GM12878 (cell line): ENCODE measurements at regions not wholly inside any gene's neighbourhood (a gene's known extent, or its start where the extent isn't known, plus 50 kb on each side); places are given as distances from the start of the nearest gene placed in this dataset.

Experiments
- ATAC-seq: fragments of 200-7000 bp; cut with Tn5 transposase; 3 replicates; pipeline ENCODE4 v1.9.1; 2020; ENCODE audit warnings: mild to moderate bottlenecking, moderate library complexity
- BruUV-seq: library from RNA; stranded (reverse); fragments of 400-500 nt; replicated peaks from 2 replicates; lab custom pipeline; 2021; lab: Mats Ljungman, UMichigan
- CTCF ChIA-PET: fragments of 300-600 bp; sonication (Branson Sonifier 250); formaldehyde crosslinking; extraction: SDS; loops from one replicate; lab custom pipeline; 2021; ENCODE audit warnings: inconsistent platforms; lab: Yijun Ruan, JAX
- POLR2A ChIA-PET: fragments of 350-600 bp; formaldehyde crosslinking; extraction: SDS; loops from one replicate; lab custom pipeline; 2021; ENCODE audit warnings: inconsistent platforms; lab: Charles Lee
- RAD21 ChIA-PET: fragments of 300-600 bp; sonication (Branson Sonifier 250); formaldehyde crosslinking; loops from one replicate; lab custom pipeline; 2023; ENCODE audit warnings: antibody characterized with exemption; ENCODE audit not compliant: unreplicated experiment; lab: Charles Lee
- SMC1A ChIA-PET: fragments of 300-600 bp; sonication (Branson Sonifier 250); formaldehyde crosslinking; loops from one replicate; lab custom pipeline; 2023; ENCODE audit not compliant: unreplicated experiment, uncharacterized antibody; lab: Charles Lee
- DNase-seq: peaks from one replicate; pipeline ENCODE4 v3.0.0-alpha.2; 2011; ENCODE audit warnings: low read depth, low spot score
- FAIRE-seq: peaks from 3 replicates; lab custom pipeline; 2011; peaks lifted over from hg19 to GRCh38; lab: Jason Lieb, UNC
- H2AFZ ChIP-seq: 2 replicates; pipeline ENCODE4 v1.6.0; 2011; ENCODE audit warnings: low read depth, low read length, control low read depth; ENCODE audit not compliant: control insufficient read depth
- H3K27ac ChIP-seq: 2 replicates; pipeline ENCODE4 v1.5.1; 2011; ENCODE audit warnings: control low read depth; ENCODE audit not compliant: control insufficient read depth, insufficient read depth
- H3K27me3 ChIP-seq, 2 experiments: replicated peaks in 1 of 2; 2 replicates each; pipeline versions ENCODE4 v1.6.0 to v1.6.1; 2011; ENCODE audit warnings: low read length in 1 of 2; ENCODE audit not compliant: control insufficient read depth in 2 of 2, insufficient read depth in 2 of 2
- H3K36me3 ChIP-seq, 2 experiments: 2 replicates each; pipeline ENCODE4 v1.5.1; 2011; ENCODE audit warnings: low read length in 1 of 2; ENCODE audit not compliant: control insufficient read depth in 2 of 2, insufficient read depth in 2 of 2
- H3K4me1 ChIP-seq: 2 replicates; pipeline ENCODE4 v1.6.1; 2011; ENCODE audit warnings: mild to moderate bottlenecking, low read length, moderate library complexity, mixed read lengths; ENCODE audit not compliant: control insufficient read depth, insufficient read depth
- H3K4me2 ChIP-seq: 2 replicates; pipeline ENCODE4 v1.6.0; 2011; ENCODE audit warnings: control low read depth; ENCODE audit not compliant: control insufficient read depth, insufficient read depth
- H3K4me3 ChIP-seq: fragments of 200-600 bp; sonication (generic); 2 replicates; pipeline ENCODE4 v1.5.1; 2016
- H3K79me2 ChIP-seq: 2 replicates; pipeline ENCODE4 v1.6.0; 2011; ENCODE audit warnings: low read length; ENCODE audit not compliant: control insufficient read depth, insufficient read depth
- H3K9ac ChIP-seq: 2 replicates; pipeline ENCODE4 v1.8.0; 2011; ENCODE audit warnings: low read length, control low read depth, mixed read lengths; ENCODE audit not compliant: control insufficient read depth, insufficient read depth
- H3K9me3 ChIP-seq: replicated peaks from 3 replicates; pipeline ENCODE4 v1.5.1; 2011; ENCODE audit warnings: mild to moderate bottlenecking, low read length; ENCODE audit not compliant: control insufficient read depth, insufficient read depth
- H4K20me1 ChIP-seq: 2 replicates; pipeline ENCODE4 v1.6.0; 2011; ENCODE audit not compliant: control insufficient read depth, insufficient read depth
- CREB1 ChIP-seq: IDR thresholded peaks from 2 replicates; pipeline ENCODE4 v1.6.1; 2012; ENCODE audit warnings: low read depth, mild to moderate bottlenecking, inconsistent platforms
- EGR1 ChIP-seq, 2 experiments: IDR thresholded peaks; 1 replicate in 1 of 2; 2 replicates in 1 of 2; pipeline ENCODE4 v1.6.1; 2011 to 2012; ENCODE audit warnings: low read depth in 2 of 2, low read length in 2 of 2, borderline replicate concordance in 1 of 2, mild to moderate bottlenecking in 1 of 2, moderate library complexity in 1 of 2
- FOXM1 ChIP-seq: IDR thresholded peaks from 2 replicates; pipeline ENCODE4 v1.6.1; 2012; ENCODE audit warnings: low read depth, mild to moderate bottlenecking, inconsistent platforms, low read length, moderate library complexity
- PML ChIP-seq: IDR thresholded peaks from 2 replicates; pipeline ENCODE4 v1.6.1; 2012; ENCODE audit warnings: low read length, inconsistent platforms
- SP1 ChIP-seq: IDR thresholded peaks from one replicate; pipeline ENCODE4 v1.6.1; 2011; ENCODE audit warnings: low read depth, low read length
- SPI1 ChIP-seq: IDR thresholded peaks from 2 replicates; pipeline ENCODE4 v1.6.1; 2011; ENCODE audit warnings: low read depth, mild to moderate bottlenecking, low read length, moderate library complexity, borderline replicate concordance; ENCODE audit not compliant: insufficient read depth
- SREBF2 ChIP-seq: IDR thresholded peaks from 2 replicates; pipeline ENCODE4 v1.6.1; 2012; ENCODE audit warnings: mild to moderate bottlenecking, low read length
- YBX1 ChIP-seq: fragments of 450-650 bp; IDR thresholded peaks from 2 replicates; pipeline ENCODE4 v1.6.1; 2016; ENCODE audit warnings: antibody characterized with exemption
- WGBS: methylation state at CpG from one replicate; pipeline ENCODE4 v1.1.6; 2016; ENCODE audit warnings: low lambda C conversion rate; ENCODE audit not compliant: insufficient replicate concordance, insufficient coverage; ENCODE audit errors: missing lambda C conversion rate; 5-methylcytosine and 5-hydroxymethylcytosine counted together
- in situ Hi-C: fragments of 300-500 bp; cut with MboI; formaldehyde crosslinking; loops from 9 replicates; pipeline ENCODE4 v1.14.3; 2018; ENCODE audit warnings: mixed read lengths
- intact Hi-C: fragments of 100-400 bp; cut with micrococcal nuclease; formaldehyde crosslinking; loops from one replicate; pipeline ENCODE4 v1.14.2; 2022; ENCODE audit not compliant: unreplicated experiment
- TF ChIP-seq, protein P1 (sequence below): fragments of 450-650 bp; IDR thresholded peaks from 2 replicates; pipeline ENCODE4 v1.6.1; 2017; ENCODE audit warnings: mild to moderate bottlenecking
- TF ChIP-seq, protein P2 (sequence below): fragments of 450-650 bp; IDR thresholded peaks from 2 replicates; pipeline ENCODE4 v1.6.1; 2016; ENCODE audit warnings: mild to moderate bottlenecking
- TF ChIP-seq, protein P3 (sequence below): IDR thresholded peaks from 2 replicates; pipeline ENCODE4 v1.6.1; 2012; ENCODE audit warnings: mild to moderate bottlenecking, low read depth, low read length
- TF ChIP-seq, protein P4 (sequence below): IDR thresholded peaks from 2 replicates; pipeline ENCODE4 v1.6.1; 2012; ENCODE audit warnings: improper control_type of control experiment, low read depth, low read length; ENCODE audit not compliant: insufficient replicate concordance

DNA sequence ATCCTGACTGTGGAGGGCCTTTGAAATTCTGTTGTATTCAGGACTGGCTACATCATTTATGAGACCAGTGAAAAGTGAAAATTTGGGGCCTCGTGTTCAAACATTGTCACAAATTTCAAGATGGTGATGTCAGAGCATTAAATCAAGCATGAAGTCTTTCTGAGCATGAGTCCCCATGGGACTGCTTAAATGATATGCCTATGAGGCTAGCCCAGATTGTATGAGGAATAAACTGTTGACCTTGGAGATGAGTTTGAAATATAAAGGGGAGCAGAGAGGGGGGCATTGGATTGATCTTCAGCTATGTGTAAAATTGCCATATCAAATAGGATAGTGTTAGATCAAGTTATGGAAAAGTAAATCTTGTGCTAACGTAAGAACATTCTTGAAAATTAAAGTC, 230.0 kb downstream of the SPANXN3 start:
- FAIRE-seq = no peak
- H3K79me2 ChIP-seq = no peaks in the 10 kb centered on the region
- no peak for DNase-seq
- in situ Hi-C loops = no loop called here
- intact Hi-C loops = no loop called here
- H3K4me3 ChIP-seq = no peak overlapping the region
- WGBS = 24% methylated on average over 2 of the region's 2 CpGs
- H3K36me3 ChIP-seq = no peaks in the 10 kb centered on the region
- no peaks in the 10 kb centered on the region for H3K27me3 ChIP-seq
- no peak overlapping the region for H3K4me2 ChIP-seq
- ChIA-PET POLR2A (no interaction called here), SMC1A (interaction anchor here (1.4 kb wide), 1 partner anchor 8 kb away, joined by 4 read pairs; no protein-coding TSS in a partner anchor), RAD21 (no interaction called here), CTCF (no interaction called here)
- no peaks in the 10 kb centered on the region for H3K4me1 ChIP-seq
- no peak for ATAC-seq
- no peaks in the 10 kb centered on the region for H3K9me3 ChIP-seq
- no peak overlapping the region for H3K27ac ChIP-seq
- H2AFZ ChIP-seq = no peak overlapping the region
- no peaks in the 10 kb centered on the region for H4K20me1 ChIP-seq
- no peak overlapping the region for H3K9ac ChIP-seq
- BruUV-seq = no TSS peak
- no peak for TF ChIP-seq YBX1
- TF ChIP-seq FOXM1 = no peak
- no peak for TF ChIP-seq SREBF2
- no peak for TF ChIP-seq EGR1 (IDR thresholded peaks at IDR 0.05; ENCODE audit: borderline replicate concordance in 1 of 2, low read depth in 2 of 2, low read length in 2 of 2)
- no peak for TF ChIP-seq PML
- TF ChIP-seq, protein P1, sequence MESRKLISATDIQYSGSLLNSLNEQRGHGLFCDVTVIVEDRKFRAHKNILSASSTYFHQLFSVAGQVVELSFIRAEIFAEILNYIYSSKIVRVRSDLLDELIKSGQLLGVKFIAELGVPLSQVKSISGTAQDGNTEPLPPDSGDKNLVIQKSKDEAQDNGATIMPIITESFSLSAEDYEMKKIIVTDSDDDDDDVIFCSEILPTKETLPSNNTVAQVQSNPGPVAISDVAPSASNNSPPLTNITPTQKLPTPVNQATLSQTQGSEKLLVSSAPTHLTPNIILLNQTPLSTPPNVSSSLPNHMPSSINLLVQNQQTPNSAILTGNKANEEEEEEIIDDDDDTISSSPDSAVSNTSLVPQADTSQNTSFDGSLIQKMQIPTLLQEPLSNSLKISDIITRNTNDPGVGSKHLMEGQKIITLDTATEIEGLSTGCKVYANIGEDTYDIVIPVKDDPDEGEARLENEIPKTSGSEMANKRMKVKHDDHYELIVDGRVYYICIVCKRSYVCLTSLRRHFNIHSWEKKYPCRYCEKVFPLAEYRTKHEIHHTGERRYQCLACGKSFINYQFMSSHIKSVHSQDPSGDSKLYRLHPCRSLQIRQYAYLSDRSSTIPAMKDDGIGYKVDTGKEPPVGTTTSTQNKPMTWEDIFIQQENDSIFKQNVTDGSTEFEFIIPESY = no peak
- TF ChIP-seq SPI1 = no peak
- TF ChIP-seq, protein P2, sequence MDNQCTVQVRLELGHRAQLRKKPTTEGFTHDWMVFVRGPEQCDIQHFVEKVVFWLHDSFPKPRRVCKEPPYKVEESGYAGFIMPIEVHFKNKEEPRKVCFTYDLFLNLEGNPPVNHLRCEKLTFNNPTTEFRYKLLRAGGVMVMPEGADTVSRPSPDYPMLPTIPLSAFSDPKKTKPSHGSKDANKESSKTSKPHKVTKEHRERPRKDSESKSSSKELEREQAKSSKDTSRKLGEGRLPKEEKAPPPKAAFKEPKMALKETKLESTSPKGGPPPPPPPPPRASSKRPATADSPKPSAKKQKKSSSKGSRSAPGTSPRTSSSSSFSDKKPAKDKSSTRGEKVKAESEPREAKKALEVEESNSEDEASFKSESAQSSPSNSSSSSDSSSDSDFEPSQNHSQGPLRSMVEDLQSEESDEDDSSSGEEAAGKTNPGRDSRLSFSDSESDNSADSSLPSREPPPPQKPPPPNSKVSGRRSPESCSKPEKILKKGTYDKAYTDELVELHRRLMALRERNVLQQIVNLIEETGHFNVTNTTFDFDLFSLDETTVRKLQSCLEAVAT = no peak
- TF ChIP-seq SP1 = no peak
- TF ChIP-seq, protein P3, sequence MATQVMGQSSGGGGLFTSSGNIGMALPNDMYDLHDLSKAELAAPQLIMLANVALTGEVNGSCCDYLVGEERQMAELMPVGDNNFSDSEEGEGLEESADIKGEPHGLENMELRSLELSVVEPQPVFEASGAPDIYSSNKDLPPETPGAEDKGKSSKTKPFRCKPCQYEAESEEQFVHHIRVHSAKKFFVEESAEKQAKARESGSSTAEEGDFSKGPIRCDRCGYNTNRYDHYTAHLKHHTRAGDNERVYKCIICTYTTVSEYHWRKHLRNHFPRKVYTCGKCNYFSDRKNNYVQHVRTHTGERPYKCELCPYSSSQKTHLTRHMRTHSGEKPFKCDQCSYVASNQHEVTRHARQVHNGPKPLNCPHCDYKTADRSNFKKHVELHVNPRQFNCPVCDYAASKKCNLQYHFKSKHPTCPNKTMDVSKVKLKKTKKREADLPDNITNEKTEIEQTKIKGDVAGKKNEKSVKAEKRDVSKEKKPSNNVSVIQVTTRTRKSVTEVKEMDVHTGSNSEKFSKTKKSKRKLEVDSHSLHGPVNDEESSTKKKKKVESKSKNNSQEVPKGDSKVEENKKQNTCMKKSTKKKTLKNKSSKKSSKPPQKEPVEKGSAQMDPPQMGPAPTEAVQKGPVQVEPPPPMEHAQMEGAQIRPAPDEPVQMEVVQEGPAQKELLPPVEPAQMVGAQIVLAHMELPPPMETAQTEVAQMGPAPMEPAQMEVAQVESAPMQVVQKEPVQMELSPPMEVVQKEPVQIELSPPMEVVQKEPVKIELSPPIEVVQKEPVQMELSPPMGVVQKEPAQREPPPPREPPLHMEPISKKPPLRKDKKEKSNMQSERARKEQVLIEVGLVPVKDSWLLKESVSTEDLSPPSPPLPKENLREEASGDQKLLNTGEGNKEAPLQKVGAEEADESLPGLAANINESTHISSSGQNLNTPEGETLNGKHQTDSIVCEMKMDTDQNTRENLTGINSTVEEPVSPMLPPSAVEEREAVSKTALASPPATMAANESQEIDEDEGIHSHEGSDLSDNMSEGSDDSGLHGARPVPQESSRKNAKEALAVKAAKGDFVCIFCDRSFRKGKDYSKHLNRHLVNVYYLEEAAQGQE = no peak
- TF ChIP-seq CREB1 = no peak
- TF ChIP-seq, protein P4, sequence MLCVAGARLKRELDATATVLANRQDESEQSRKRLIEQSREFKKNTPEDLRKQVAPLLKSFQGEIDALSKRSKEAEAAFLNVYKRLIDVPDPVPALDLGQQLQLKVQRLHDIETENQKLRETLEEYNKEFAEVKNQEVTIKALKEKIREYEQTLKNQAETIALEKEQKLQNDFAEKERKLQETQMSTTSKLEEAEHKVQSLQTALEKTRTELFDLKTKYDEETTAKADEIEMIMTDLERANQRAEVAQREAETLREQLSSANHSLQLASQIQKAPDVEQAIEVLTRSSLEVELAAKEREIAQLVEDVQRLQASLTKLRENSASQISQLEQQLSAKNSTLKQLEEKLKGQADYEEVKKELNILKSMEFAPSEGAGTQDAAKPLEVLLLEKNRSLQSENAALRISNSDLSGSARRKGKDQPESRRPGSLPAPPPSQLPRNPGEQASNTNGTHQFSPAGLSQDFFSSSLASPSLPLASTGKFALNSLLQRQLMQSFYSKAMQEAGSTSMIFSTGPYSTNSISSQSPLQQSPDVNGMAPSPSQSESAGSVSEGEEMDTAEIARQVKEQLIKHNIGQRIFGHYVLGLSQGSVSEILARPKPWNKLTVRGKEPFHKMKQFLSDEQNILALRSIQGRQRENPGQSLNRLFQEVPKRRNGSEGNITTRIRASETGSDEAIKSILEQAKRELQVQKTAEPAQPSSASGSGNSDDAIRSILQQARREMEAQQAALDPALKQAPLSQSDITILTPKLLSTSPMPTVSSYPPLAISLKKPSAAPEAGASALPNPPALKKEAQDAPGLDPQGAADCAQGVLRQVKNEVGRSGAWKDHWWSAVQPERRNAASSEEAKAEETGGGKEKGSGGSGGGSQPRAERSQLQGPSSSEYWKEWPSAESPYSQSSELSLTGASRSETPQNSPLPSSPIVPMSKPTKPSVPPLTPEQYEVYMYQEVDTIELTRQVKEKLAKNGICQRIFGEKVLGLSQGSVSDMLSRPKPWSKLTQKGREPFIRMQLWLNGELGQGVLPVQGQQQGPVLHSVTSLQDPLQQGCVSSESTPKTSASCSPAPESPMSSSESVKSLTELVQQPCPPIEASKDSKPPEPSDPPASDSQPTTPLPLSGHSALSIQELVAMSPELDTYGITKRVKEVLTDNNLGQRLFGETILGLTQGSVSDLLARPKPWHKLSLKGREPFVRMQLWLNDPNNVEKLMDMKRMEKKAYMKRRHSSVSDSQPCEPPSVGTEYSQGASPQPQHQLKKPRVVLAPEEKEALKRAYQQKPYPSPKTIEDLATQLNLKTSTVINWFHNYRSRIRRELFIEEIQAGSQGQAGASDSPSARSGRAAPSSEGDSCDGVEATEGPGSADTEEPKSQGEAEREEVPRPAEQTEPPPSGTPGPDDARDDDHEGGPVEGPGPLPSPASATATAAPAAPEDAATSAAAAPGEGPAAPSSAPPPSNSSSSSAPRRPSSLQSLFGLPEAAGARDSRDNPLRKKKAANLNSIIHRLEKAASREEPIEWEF = no peak
